ENCODE measurements at regions not wholly inside any gene's neighbourhood (a gene's known extent, or its start where the extent isn't known, plus 50 kb on each side); places are given as distances from the start of the nearest gene placed in this dataset.

DNA sequence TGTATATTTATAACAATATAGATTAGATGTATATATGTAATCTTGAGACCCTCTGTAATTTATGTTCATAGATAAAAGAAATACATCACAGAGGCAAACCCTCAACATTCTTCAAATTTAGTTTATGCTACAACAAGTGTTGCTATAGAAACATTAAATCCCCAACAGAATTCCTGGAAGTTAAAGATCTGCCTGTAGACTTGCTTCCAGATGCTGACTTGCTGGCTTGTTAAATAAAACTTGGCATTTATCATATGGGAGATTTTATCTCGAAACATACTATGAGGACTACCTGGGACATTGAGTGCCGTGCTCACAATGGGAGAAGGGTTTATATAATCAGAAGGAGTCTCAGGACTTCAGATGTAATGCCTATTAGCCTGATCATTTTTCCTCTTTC is 136.3 kb upstream of the PLXNC1 start:
- TF ChIP-seq CBX3 (IDR thresholded peaks at IDR 0.05; ENCODE audit: low read depth): no peak
- TF ChIP-seq, protein P1, sequence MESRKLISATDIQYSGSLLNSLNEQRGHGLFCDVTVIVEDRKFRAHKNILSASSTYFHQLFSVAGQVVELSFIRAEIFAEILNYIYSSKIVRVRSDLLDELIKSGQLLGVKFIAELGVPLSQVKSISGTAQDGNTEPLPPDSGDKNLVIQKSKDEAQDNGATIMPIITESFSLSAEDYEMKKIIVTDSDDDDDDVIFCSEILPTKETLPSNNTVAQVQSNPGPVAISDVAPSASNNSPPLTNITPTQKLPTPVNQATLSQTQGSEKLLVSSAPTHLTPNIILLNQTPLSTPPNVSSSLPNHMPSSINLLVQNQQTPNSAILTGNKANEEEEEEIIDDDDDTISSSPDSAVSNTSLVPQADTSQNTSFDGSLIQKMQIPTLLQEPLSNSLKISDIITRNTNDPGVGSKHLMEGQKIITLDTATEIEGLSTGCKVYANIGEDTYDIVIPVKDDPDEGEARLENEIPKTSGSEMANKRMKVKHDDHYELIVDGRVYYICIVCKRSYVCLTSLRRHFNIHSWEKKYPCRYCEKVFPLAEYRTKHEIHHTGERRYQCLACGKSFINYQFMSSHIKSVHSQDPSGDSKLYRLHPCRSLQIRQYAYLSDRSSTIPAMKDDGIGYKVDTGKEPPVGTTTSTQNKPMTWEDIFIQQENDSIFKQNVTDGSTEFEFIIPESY (IDR thresholded peaks at IDR 0.05; ENCODE audit: extremely low read depth, insufficient replicate concordance, low read length): no peak
- no peak for TF ChIP-seq JUND (IDR thresholded peaks at IDR 0.05)
- TF ChIP-seq, protein P2, sequence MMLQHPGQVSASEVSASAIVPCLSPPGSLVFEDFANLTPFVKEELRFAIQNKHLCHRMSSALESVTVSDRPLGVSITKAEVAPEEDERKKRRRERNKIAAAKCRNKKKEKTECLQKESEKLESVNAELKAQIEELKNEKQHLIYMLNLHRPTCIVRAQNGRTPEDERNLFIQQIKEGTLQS (IDR thresholded peaks at IDR 0.05): no peak
- no peak for TF ChIP-seq SIN3A (IDR thresholded peaks at IDR 0.05; ENCODE audit: low read depth)
- TF ChIP-seq TCF7L2 (IDR thresholded peaks at IDR 0.05; ENCODE audit: borderline replicate concordance, extremely low read depth, insufficient read depth, insufficient read length): no peak
- TF ChIP-seq, protein P3, sequence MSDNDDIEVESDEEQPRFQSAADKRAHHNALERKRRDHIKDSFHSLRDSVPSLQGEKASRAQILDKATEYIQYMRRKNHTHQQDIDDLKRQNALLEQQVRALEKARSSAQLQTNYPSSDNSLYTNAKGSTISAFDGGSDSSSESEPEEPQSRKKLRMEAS (IDR thresholded peaks at IDR 0.05): no peak
- TF ChIP-seq EZH2phosphoT487 (IDR thresholded peaks at IDR 0.05; ENCODE audit: borderline replicate concordance): no peak
- TF ChIP-seq EZH2 (IDR thresholded peaks at IDR 0.05): no peak
- no peak for TF ChIP-seq POLR2A (IDR thresholded peaks at IDR 0.05; ENCODE audit: borderline replicate concordance, extremely low read depth, insufficient read depth, insufficient read length)
- no peak for TF ChIP-seq SRF (IDR thresholded peaks at IDR 0.05; ENCODE audit: low read depth)
- TF ChIP-seq ELF1 (IDR thresholded peaks at IDR 0.05; ENCODE audit: borderline replicate concordance, low read depth): no peak
- TF ChIP-seq CEBPB (IDR thresholded peaks at IDR 0.05; ENCODE audit: low read depth): no peak
- no peak for TF ChIP-seq RAD21 (IDR thresholded peaks at IDR 0.05; ENCODE audit: low read depth)
- TF ChIP-seq ZNF274 (IDR thresholded peaks at IDR 0.05; ENCODE audit: low read depth, low read length): no peak
- Histone ChIP-seq H3K4me2 (ENCODE audit: low read length) (no peak overlapping the region), H3K4me1 (ENCODE audit: control insufficient read depth in 1 of 2, insufficient read depth in 2 of 2, low read length in 2 of 2) (peaks cover 0 to 5% of the 10 kb centered on the region in 2 experiments; a peak in 2 of 4 replicates), H3K36me3 (ENCODE audit: control insufficient read depth in 1 of 2, insufficient read depth in 2 of 2, low read length in 2 of 2) (no peaks in the 10 kb centered on the region), H3K79me2 (ENCODE audit: insufficient read depth, low read length) (no peaks in the 10 kb centered on the region), H2AFZ (ENCODE audit: low read depth, low read length, poor library complexity, severe bottlenecking) (no peak overlapping the region), H3K27me3 (ENCODE audit: insufficient read depth, low read length) (no peaks in the 10 kb centered on the region), H3K9me3 (ENCODE audit: control insufficient read depth in 1 of 2, insufficient read depth in 1 of 2, low read depth in 1 of 2, low read length in 2 of 2) (peaks cover under 1 to 7% of the 10 kb centered on the region in 2 experiments; a peak in 2 of 4 replicates), H3K9ac (ENCODE audit: low read length) (no peak overlapping the region), H3K4me3 (replicated peaks in 1 of 2; ENCODE audit: low read depth in 1 of 2, low read length in 2 of 2) (no peak overlapping the region), H3K9me2 (ENCODE audit: insufficient read depth) (no peaks in the 10 kb centered on the region), H4K20me1 (ENCODE audit: insufficient read depth) (no peaks in the 10 kb centered on the region), H3K27ac (ENCODE audit: low read depth, low read length) (no peak overlapping the region)
- BruUV-seq (replicated peaks): no TSS peak
- intact Hi-C loops (cut with micrococcal nuclease): no loop called here
- DNase-seq (ENCODE audit: low read depth, low spot score): no peak
- ChIA-PET CTCF (no interaction called here), RAD21 (ENCODE audit: low non-redundant PET in 1 of 2, low total read pairs in 2 of 2, uncharacterized antibody in 2 of 2, unreplicated experiment in 2 of 2) (no interaction called here), POLR2A (no interaction called here)
- ATAC-seq: no peak

Measured in HCT116 (cell line).